ENCODE measurements at regions not wholly inside any gene's neighbourhood (a gene's known extent, or its start where the extent isn't known, plus 50 kb on each side); places are given as distances from the start of the nearest gene placed in this dataset.

GRCh38 chr15:45914425-45914824 is 279.6 kb downstream of the SQOR start:
- no peak for ATAC-seq
- POLR2A ChIA-PET: no interaction called here

GRCh38 chr15:45918839-45919238 is 284.0 kb downstream of the SQOR start:
- intact Hi-C loops (cut with micrococcal nuclease): no loop called here

More at GRCh38 chr15:45914425-45914824, 279.6 kb downstream of the SQOR start:
- no peaks in the 10 kb centered on the region for H3K4me1 ChIP-seq (ENCODE audit: control insufficient read depth in 1 of 2, insufficient read depth in 2 of 2, low read length in 2 of 2)
- H3K79me2 ChIP-seq (ENCODE audit: insufficient read depth, low read length): no peaks in the 10 kb centered on the region
- no peaks in the 10 kb centered on the region for H3K27me3 ChIP-seq (ENCODE audit: insufficient read depth, low read length)
- intact Hi-C loops (cut with micrococcal nuclease): no loop called here
- no peaks in the 10 kb centered on the region for H4K20me1 ChIP-seq (ENCODE audit: insufficient read depth)
- ChIA-PET RAD21 (ENCODE audit: low non-redundant PET in 1 of 2, low total read pairs in 2 of 2, uncharacterized antibody in 2 of 2, unreplicated experiment in 2 of 2) (no interaction called here), CTCF (no interaction called here)
- no peak for TF ChIP-seq SRF (IDR thresholded peaks at IDR 0.05; ENCODE audit: low read depth)
- TF ChIP-seq, protein P1, sequence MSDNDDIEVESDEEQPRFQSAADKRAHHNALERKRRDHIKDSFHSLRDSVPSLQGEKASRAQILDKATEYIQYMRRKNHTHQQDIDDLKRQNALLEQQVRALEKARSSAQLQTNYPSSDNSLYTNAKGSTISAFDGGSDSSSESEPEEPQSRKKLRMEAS (IDR thresholded peaks at IDR 0.05): no peak
- no TSS peak for BruUV-seq (replicated peaks)
- no peak for DNase-seq (ENCODE audit: low read depth, low spot score)
- H3K4me3 ChIP-seq (replicated peaks in 1 of 2; ENCODE audit: low read depth in 1 of 2, low read length in 2 of 2): no peak overlapping the region
- no peaks in the 10 kb centered on the region for H3K36me3 ChIP-seq (ENCODE audit: control insufficient read depth in 1 of 2, insufficient read depth in 2 of 2, low read length in 2 of 2)
- no peaks in the 10 kb centered on the region; a peak in 1 of 4 replicates for H3K9me3 ChIP-seq (ENCODE audit: control insufficient read depth in 1 of 2, insufficient read depth in 1 of 2, low read depth in 1 of 2, low read length in 2 of 2)
- no peaks in the 10 kb centered on the region for H3K9me2 ChIP-seq (ENCODE audit: insufficient read depth)
- H3K27ac ChIP-seq (ENCODE audit: low read depth, low read length): no peak overlapping the region
- no peak overlapping the region for H3K9ac ChIP-seq (ENCODE audit: low read length)
- H3K4me2 ChIP-seq (ENCODE audit: low read length): no peak overlapping the region
- no peak overlapping the region for H2AFZ ChIP-seq (ENCODE audit: low read depth, low read length, poor library complexity, severe bottlenecking)

More at GRCh38 chr15:45918839-45919238, 284.0 kb downstream of the SQOR start:
- no peak for TF ChIP-seq EZH2phosphoT487 (IDR thresholded peaks at IDR 0.05; ENCODE audit: borderline replicate concordance)
- TF ChIP-seq ATF3 (IDR thresholded peaks at IDR 0.05): no peak
- TF ChIP-seq FOSL1 (IDR thresholded peaks at IDR 0.05; ENCODE audit: low read depth): no peak
- no peak for TF ChIP-seq EGR1 (IDR thresholded peaks at IDR 0.05; ENCODE audit: low read depth)
- CTCF ChIA-PET: no interaction called here
- Histone ChIP-seq H3K9me3 (ENCODE audit: control insufficient read depth in 1 of 2, insufficient read depth in 1 of 2, low read depth in 1 of 2, low read length in 2 of 2) (no peaks in the 10 kb centered on the region), H3K27ac (ENCODE audit: low read depth, low read length) (no peak overlapping the region), H3K27me3 (ENCODE audit: insufficient read depth, low read length) (no peaks in the 10 kb centered on the region), H4K20me1 (ENCODE audit: insufficient read depth) (no peaks in the 10 kb centered on the region), H2AFZ (ENCODE audit: low read depth, low read length, poor library complexity, severe bottlenecking) (no peak overlapping the region), H3K4me3 (replicated peaks in 1 of 2; ENCODE audit: low read depth in 1 of 2, low read length in 2 of 2) (no peak overlapping the region), H3K36me3 (ENCODE audit: control insufficient read depth in 1 of 2, insufficient read depth in 2 of 2, low read length in 2 of 2) (no peaks in the 10 kb centered on the region), H3K4me2 (ENCODE audit: low read length) (no peak overlapping the region), H3K9me2 (ENCODE audit: insufficient read depth) (no peaks in the 10 kb centered on the region), H3K79me2 (ENCODE audit: insufficient read depth, low read length) (no peaks in the 10 kb centered on the region), H3K4me1 (ENCODE audit: control insufficient read depth in 1 of 2, insufficient read depth in 2 of 2, low read length in 2 of 2) (peaks cover 4 to 5% of the 10 kb centered on the region in 2 experiments; a peak in 3 of 4 replicates), H3K9ac (ENCODE audit: low read length) (no peak overlapping the region)
- ATAC-seq (no peak), DNase-seq (ENCODE audit: low read depth, low spot score) (no peak)
- POLR2A ChIA-PET: no interaction called here
- BruUV-seq (replicated peaks): no TSS peak
- RAD21 ChIA-PET (ENCODE audit: low non-redundant PET in 1 of 2, low total read pairs in 2 of 2, uncharacterized antibody in 2 of 2, unreplicated experiment in 2 of 2): no interaction called here

All from HCT116 (cell line).